ENCODE measurements at regions not wholly inside any gene's neighbourhood (a gene's known extent, or its start where the extent isn't known, plus 50 kb on each side); places are given as distances from the start of the nearest gene placed in this dataset.
"Not testable (repeated sequence)": the region's sequence is repeated elsewhere in the genome, so short reads cannot be mapped to it uniquely, and the experiment has no call there.

DNA sequence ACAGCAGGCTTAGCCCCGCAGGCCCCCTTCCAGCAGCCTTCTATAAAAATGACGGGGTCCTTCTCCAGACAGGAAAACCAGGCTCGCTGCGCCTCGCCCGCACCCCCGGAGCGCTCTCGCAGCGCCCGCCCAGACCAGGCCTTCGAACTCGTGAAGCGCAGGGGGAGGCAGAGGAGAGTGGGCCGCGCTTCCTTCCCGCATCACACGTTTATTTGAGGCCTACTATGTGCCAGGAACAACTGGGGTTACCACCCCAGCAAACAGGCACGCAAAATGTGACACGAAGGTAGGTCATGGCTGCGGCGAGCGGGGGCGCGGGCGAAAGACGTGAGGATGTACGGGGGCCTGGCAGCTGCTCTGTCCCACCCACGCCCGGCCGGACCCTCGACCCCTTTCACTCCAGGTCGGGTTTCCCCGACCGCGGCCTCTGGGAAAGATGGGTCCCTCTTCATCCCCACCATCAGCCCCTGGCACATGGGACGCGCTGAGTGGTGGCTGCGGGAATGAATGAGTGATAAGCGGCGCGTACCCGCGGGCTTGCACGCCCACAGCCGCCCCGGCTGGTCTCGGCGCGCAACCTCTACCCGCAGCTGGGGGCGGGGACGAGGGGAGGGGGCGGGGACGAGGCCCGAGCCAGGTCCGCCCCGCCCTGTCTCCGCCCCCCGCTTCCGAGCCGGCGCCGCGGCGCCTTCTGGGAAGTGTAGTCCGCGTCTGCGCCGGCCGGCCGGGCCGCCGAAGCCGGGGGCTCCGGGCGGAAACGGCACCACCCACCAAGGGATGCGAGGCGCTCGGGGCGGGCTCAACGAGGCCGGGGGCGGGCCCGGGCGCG lies 59.1 kb downstream of the ZNF467 start:
- peak; percentile 75 for DNase-seq

GRCh38 chr7:149713731-149714068 lies 59.7 kb downstream of the ZNF467 start:
- DNase-seq, result no peak

DNA sequence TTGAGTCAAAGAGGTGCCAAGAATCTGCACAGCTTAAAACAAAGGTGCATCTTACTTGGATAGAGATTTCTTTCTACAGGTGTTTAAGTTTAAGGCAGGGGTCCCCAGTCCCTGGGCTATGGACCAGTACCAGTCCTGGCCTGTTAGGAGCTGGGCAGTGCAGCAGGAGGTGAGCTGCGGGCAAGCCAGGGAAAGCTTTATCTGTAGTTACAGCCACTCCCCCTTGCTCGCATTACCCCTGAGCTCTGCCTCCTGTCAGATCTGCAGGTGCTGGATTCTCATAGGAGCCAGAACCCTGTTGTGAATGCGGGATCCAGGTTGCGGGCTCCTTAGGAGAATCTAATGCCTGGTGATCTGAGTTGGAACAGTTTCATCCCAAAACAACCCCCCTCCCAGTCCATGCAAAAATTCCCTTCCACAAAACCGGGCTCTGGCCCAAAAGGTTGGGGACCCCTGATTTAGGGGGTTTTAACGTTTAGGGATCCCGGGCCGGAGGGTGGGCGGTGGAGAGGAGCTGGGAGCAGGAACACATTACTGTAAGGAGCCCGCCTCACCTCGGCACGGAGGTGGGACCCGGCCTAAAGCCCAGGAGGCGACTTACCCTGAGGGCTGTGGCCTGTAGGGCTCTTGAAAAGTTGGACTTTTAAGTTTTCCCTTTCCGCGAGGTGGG lies 60.2 kb downstream of the ZNF467 start:
- no peak for DNase-seq

DNA sequence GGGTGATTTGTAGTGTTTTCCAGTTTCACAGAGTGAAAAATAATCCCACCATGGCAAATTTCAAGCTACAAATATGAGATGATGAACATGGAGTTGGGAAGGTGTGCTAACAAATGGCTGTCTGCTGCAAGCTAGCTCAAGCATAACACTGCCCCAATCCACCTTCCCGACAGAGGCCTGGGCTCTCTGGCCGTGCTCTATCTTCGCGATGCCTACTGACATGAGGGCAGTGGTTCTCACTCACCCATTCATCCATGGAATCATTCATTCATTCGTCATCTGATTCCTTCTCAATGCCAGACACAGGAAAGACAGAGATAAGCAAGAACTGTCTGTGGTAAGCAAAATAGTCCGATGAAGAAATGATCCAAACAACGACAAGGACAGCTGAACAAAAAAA lies 65.4 kb downstream of the ZNF467 start:
- DNase-seq, result no peak

DNA sequence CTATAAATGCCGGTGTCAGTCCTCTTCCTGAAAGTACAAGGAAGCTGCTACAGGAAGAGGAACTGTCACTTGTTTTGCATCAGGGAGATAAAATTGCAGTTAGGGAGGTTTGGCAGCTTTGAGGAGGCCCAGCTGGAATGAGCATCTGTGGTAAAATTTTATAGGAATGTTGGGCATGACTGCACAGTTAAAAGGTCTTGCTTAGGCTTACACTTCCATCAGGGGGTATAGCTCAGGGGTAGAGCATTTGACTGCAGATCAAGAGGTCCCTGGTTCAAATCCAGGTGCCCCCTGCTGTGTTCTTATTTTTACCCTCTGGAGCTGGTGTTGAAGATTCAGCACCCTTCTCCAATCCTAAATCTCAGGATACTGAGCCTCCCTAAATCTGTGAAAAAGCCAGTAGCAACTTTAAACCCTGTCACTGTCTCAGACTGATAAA lies 65.9 kb downstream of the ZNF467 start:
- no peak for DNase-seq

GRCh38 chr7:149706398-149706797 lies 67.0 kb downstream of the ZNF467 start:
- DNase-seq, result no peak

- no peak for DNase-seq
These were observed 68.9 kb downstream of the ZNF467 start for GRCh38 chr7:149704507-149704906.

- DNase-seq, result no peak
These were observed 70.2 kb downstream of the ZNF467 start for GRCh38 chr7:149703044-149703650.

GRCh38 chr7:149701495-149702240 lies 71.7 kb downstream of the ZNF467 start:
- no peak for DNase-seq

GRCh38 chr7:149697767-149698166 lies 75.6 kb downstream of the ZNF467 start:
- not testable (repeated sequence) for DNase-seq

GRCh38 chr7:149696280-149696679 lies 77.1 kb downstream of the ZNF467 start:
- no peak for DNase-seq

- no peak for DNase-seq
These were observed 80.8 kb downstream of the ZNF467 start for GRCh38 chr7:149692557-149692982.

DNA sequence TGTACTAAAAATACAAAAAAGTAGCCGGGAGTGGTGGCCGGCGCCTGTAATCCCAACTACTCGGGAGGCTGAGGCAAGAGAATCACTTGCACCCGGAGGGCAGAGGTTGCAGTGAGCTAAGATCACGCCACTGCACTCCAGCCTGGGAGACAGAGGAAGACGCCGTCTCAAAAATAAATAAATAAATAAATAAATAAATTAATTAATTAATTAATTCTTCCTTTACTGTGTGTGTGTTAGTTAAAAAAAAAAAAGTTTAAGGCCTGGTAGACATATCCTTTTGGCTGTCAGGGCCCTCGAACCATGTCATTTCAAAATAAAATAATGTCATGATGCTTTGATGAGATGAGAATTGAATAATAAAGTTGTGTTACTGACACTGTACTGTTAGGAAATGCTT lies 81.3 kb downstream of the ZNF467 start:
- no peak for DNase-seq

DNA sequence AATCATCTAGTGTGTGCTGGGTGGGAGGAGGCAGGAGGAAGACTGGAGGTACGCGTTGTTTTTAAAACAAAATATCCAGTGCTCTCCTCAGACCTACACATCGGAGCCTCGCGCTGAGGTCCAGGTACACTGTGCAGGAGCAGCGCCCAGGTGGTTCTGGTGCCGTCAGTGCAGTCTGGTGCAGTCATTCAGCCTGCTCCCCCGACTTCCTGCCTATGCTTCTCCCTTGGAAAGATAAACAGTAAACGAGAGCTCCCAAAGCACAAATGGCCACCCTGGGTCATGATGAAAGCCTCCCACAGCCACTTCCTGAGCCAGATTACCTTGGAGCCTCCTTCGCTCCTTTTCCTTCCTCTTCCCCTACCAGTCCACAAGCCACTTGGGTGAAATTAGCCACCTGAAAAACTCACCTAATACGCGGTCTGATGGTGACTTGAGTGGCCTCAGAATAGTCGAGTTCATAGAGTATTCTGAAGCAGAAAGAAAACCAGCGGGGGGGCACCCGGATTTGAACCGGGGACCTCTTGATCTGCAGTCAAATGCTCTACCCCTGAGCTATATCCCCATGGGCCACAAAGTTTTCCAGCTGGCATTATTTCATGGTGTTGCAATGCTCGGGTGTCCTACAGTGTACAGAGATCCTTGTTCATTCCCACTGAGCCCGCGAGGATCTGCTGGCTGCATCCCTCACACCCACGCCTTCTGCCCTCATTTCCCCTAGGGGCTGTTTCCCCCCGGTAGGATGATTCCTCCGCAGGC lies 82.5 kb downstream of the ZNF467 start:
- no peak for DNase-seq

DNA sequence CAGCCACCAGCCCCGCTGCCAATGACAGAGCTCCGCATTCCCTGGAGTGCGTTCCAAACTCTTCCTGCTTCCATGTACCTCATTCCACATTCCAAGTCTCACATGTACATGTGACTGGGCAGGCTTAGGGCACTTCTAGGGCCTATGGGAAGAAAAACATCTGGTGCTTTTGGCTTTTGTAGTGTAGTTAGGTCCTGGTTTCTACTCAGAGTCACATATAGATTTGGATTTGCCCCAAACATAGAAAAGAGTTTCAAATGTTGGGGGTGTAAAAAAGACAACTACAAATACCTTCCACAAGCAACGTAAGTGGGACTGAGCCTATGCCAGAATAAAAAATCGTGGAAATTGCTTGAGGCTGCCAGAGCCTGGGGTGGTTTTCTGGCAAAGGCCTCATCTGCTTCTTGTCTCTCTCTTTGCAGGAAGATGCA lies 84.1 kb downstream of the ZNF467 start:
- peak; percentile 36 for DNase-seq

- no peak for DNase-seq
These were observed 84.6 kb downstream of the ZNF467 start for GRCh38 chr7:149688836-149689235.

DNA sequence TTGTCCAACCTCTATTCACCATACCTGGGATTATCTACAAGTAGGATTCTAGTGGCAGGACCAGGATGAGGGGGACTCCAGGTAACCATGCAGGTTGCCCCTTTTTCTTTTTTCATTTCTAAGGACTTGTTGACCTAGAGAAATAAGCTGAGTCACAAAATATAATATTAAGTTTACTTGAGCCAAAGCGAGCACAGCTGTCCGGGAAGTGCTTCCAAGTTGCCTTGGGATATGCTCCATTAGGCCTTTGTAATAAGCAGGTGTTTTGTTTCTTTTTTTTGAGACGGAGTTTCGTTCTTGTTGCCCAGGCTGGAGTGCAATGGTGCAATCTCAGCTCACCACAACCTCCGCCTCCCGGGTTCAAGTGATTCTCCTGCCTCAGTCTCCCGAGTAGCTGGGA lies 85.6 kb downstream of the ZNF467 start:
- not testable (repeated sequence) for DNase-seq

DNA sequence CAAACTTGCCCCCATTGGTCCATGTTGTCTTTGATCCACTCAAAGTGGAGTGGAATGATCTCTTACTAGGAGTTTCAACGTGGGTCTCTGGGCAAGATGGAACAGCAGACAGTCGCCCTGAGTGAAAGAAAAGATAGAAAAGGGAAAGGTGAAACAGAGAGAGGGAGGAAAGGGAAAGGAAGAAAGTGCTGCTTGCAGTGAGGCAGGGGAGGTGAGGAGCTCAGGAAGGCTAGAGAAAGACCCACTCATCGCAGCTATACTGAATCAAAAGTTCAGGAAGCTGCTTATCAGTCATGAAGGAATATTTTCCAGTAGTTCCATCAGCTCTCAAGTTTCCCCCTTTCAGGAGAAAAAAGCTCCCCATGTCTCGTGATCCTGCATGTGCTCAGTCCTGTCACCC lies 86.9 kb downstream of the ZNF467 start:
- no peak for DNase-seq

DNA sequence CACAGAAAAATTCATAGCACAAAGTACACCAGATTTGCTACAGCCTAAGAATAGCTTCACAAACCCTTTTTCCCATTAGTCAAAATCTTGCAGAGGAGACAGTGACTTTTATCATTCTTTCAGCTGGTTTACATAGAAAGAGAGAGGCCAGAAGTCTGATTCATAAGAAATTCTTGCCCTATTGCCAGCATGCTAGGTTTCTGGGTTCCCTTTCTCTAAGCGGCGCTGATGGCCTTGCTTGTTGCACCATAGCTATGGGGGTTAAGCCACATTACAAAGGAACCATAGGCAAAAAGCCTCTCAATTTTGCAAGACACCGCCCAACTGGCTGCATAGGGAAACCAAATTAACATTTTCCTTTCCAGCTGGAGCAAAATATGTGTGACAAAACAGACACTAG lies 87.4 kb downstream of the ZNF467 start:
- no peak for DNase-seq

DNA sequence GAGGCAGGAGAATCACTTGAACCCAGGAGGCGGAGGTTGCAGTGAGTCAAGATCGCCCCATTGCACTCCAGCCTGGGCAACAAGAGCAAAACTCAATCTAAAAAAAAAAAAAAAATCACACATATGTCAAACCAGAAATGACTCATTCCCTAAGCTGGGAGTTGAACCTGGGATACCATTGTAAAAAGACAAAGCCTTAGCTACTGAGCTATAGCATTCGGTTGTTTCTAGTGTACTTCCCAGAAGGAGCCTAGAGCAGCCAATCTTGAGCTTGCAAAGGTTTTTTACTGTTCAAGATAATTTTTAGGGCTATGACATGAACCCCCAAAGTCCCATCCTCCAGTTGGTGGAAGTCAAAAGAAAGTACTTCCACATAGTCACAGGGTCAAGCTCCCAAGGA lies 87.9 kb downstream of the ZNF467 start:
- no peak for DNase-seq

GRCh38 chr7:149683898-149684297 lies 89.5 kb downstream of the ZNF467 start:
- DNase-seq, result no peak

DNA sequence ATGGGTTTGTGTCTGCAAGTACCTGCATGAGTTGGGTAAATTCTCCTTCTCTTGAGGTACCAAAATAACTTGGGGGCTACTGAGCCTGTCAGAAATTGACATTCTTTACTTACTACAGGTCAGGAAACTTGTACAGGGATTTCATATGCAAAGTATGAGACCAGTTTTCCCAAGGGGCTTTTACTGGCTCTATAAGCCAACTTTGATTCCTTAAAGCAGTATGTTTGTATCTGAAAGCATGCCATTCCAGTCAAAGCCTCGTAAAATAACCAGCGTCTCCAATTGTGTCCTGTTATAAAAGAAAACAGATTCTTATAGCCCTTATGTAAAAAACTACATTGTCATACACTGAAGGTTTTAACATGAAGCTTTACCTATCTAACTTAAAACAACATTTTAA lies 90.2 kb downstream of the ZNF467 start:
- DNase-seq, result no peak

DNA sequence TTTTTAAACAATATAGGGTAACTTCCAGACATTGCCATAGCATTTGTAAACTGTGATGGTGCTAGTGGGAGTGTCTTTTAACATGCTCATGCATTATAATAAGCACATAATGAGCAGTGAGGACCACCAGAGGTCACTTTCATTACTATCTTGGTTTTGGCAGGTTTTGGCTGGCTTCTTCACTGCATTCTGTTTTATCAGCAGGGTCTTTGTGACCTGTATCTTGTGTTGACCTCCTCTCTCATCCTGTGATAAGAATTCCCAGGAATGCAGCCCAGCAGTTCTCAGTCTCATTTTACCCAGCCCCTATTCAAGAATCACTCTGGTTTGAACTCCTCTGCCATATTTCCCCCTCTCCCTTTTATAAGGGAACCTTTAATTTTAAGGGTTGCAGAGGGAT lies 91.3 kb downstream of the ZNF467 start:
- no peak for DNase-seq

Measured in NCI-H446 treated with DMSO at 0.1 percent for 48 hours (cell line).